BE2C (cell line): ENCODE measurements at regions not wholly inside any gene's neighbourhood (a gene's known extent, or its start where the extent isn't known, plus 50 kb on each side); places are given as distances from the start of the nearest gene placed in this dataset.

Source experiments
- DNase-seq: peaks from one replicate; pipeline ENCODE4 v3.0.0-alpha.2; 2020
- H3K27me3 ChIP-seq: fragments of 250-450 bp; sonication (Bioruptor Pico); 2 replicates; pipeline ENCODE4 v1.5.1; 2020; ENCODE audit warnings: mild to moderate bottlenecking
- H3K36me3 ChIP-seq: fragments of 250-450 bp; sonication (Bioruptor Pico); 2 replicates; pipeline ENCODE4 v1.5.1; 2020; ENCODE audit warnings: mild to moderate bottlenecking
- H3K4me1 ChIP-seq: fragments of 250-450 bp; sonication (Bioruptor Pico); 2 replicates; pipeline ENCODE4 v1.5.1; 2020
- H3K4me3 ChIP-seq: 2 replicates; pipeline ENCODE4 v1.5.1; 2011; ENCODE audit warnings: low read depth, low read length
- H3K9me3 ChIP-seq: fragments of 250-450 bp; sonication (Bioruptor Pico); 2 replicates; pipeline ENCODE4 v1.5.1; 2020
- CTCF ChIP-seq: IDR thresholded peaks from 2 replicates; pipeline ENCODE4 v1.5.1; 2012; ENCODE audit warnings: mild to moderate bottlenecking, low read depth, low read length

DNA sequence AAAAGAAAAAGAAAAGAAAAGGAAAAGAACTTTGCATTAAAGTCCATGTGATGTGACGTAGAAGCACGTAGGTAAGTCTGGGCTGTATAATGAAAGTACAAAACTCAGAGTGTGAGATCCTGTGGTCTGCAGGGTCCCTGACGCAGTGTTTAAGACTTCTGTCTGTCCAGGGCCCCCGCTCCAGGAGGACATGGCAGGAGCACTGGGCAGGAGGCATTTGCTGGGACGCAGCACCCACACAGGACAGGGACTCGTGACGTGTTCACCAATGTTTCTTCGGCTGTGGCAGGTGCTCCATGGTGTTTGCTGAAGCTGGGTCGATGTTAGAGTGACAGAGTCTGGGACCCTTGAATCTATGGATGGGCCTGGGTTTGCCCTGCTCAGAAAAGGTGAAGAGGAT is 348.1 kb downstream of the BRD1 start:
- no peak for TF ChIP-seq CTCF
- Histone ChIP-seq H3K4me1 (no peaks in the 10 kb centered on the region), H3K36me3 (no peaks in the 10 kb centered on the region), H3K27me3 (peaks cover 9% of the 10 kb centered on the region; the same call in 1 of the 2 replicates), H3K9me3 (no peaks in the 10 kb centered on the region), H3K4me3 (no peak overlapping the region)
- DNase-seq, result no peak

GRCh38 chr22:49476800-49477400 is 350.8 kb downstream of the BRD1 start:
- Histone ChIP-seq H3K4me1 (no peaks in the 10 kb centered on the region), H3K4me3 (no peak overlapping the region), H3K9me3 (no peaks in the 10 kb centered on the region), H3K27me3 (peaks cover 6% of the 10 kb centered on the region; the same call in 1 of the 2 replicates), H3K36me3 (no peaks in the 10 kb centered on the region)
- no peak for DNase-seq
- TF ChIP-seq CTCF, result no peak

DNA sequence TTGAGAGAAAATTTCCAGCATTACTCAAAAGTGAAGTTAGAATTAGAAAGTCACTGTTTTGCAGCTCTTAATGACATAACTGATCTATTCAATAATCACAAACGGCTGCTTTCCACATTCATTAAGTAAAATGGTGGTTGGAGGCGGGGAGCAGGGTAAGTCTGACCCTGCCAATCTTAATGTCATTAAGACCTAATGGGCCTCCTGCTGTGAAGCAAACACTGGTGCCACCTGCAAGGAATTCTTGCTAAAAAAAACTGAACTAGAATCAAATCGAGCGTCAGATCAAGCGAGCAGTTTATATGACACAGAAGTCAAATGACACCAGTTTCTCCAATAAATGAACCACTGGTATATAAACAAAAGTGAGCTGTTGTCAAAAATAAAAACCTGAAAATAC is 351.5 kb downstream of the BRD1 start:
- H3K36me3 ChIP-seq, result no peaks in the 10 kb centered on the region
- no peak for DNase-seq
- H3K27me3 ChIP-seq, result no peaks in the 10 kb centered on the region; the same call in 1 of the 2 replicates
- no peak for TF ChIP-seq CTCF
- no peak overlapping the region for H3K4me3 ChIP-seq
- H3K4me1 ChIP-seq, result no peaks in the 10 kb centered on the region
- no peaks in the 10 kb centered on the region for H3K9me3 ChIP-seq

DNA sequence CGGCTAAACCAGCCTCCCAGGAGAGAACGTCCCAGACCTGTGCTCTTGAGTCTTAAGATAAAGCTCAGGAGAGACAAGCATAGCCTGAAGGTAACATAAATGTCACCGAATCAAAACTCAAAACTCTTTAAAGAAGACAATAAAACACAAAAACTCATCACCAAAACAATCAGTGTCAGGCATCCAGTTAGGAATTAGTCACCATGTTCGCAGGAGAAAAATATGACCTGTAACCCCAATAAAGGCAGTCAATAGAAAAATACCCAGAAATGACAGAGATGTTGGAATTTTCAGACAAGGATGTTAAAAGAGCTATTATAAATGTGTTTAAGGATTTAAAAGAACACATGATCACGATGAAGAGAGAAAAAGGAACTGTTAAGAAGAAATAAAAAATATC is 352.4 kb downstream of the BRD1 start:
- DNase-seq, result no peak
- Histone ChIP-seq H3K4me3 (no peak overlapping the region), H3K36me3 (no peaks in the 10 kb centered on the region), H3K27me3 (peaks cover 3% of the 10 kb centered on the region; the same call in 1 of the 2 replicates), H3K9me3 (no peaks in the 10 kb centered on the region), H3K4me1 (no peaks in the 10 kb centered on the region)
- TF ChIP-seq CTCF, result no peak

GRCh38 chr22:49473286-49473685 is 354.4 kb downstream of the BRD1 start:
- Histone ChIP-seq H3K36me3 (no peaks in the 10 kb centered on the region), H3K27me3 (peaks cover 3% of the 10 kb centered on the region), H3K9me3 (no peaks in the 10 kb centered on the region), H3K4me1 (no peaks in the 10 kb centered on the region), H3K4me3 (no peak overlapping the region)
- no peak for DNase-seq
- TF ChIP-seq CTCF, result no peak

GRCh38 chr22:49470741-49471503 is 356.8 kb downstream of the BRD1 start:
- no peaks in the 10 kb centered on the region for H3K4me1 ChIP-seq
- no peak for TF ChIP-seq CTCF
- DNase-seq, result no peak
- H3K36me3 ChIP-seq, result no peaks in the 10 kb centered on the region
- H3K4me3 ChIP-seq, result no peak overlapping the region
- no peaks in the 10 kb centered on the region; the same call in 1 of the 2 replicates for H3K9me3 ChIP-seq
- H3K27me3 ChIP-seq, result peaks cover 3% of the 10 kb centered on the region
